DOHH2 (cell line): ENCODE measurements at regions not wholly inside any gene's neighbourhood (a gene's known extent, or its start where the extent isn't known, plus 50 kb on each side); places are given as distances from the start of the nearest gene placed in this dataset.

ENCODE experiments used
- EZH2phosphoT487 ChIP-seq: fragments of 200-600 bp; sonication (generic); IDR thresholded peaks from 2 replicates; pipeline ENCODE4 v1.6.1; 2017; ENCODE audit warnings: borderline replicate concordance, mild to moderate bottlenecking, antibody characterized with exemption, low read length, moderate library complexity, mixed read lengths
- TF ChIP-seq, protein P1 (sequence below): fragments of 200-600 bp; sonication (generic); IDR thresholded peaks from one replicate; pipeline ENCODE4 v1.5.1; 2014; ENCODE audit warnings: antibody characterized with exemption, mild to moderate bottlenecking, low read depth, low read length; ENCODE audit not compliant: poor library complexity, severe bottlenecking

DNA sequence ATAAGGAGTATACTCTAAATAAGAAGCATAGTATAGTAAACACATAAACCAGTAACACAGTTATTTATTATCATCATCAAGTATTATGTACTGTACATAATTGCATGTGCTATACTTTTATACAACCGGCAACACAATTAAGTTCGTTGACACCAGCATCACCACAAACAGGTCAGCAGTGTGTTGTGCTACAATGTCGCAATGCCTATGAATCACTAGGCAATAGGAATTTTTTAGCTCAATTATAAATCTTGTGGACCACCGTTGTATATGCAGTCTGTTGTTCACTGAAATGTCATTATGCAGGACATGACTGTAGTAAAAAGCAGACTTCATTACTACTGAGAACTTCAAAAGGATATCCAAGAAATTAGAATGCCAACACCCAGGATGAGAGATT lies 177.0 kb downstream of the PDCD6IP start:
- TF ChIP-seq, protein P1, sequence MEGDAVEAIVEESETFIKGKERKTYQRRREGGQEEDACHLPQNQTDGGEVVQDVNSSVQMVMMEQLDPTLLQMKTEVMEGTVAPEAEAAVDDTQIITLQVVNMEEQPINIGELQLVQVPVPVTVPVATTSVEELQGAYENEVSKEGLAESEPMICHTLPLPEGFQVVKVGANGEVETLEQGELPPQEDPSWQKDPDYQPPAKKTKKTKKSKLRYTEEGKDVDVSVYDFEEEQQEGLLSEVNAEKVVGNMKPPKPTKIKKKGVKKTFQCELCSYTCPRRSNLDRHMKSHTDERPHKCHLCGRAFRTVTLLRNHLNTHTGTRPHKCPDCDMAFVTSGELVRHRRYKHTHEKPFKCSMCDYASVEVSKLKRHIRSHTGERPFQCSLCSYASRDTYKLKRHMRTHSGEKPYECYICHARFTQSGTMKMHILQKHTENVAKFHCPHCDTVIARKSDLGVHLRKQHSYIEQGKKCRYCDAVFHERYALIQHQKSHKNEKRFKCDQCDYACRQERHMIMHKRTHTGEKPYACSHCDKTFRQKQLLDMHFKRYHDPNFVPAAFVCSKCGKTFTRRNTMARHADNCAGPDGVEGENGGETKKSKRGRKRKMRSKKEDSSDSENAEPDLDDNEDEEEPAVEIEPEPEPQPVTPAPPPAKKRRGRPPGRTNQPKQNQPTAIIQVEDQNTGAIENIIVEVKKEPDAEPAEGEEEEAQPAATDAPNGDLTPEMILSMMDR: no peak
- no peak for TF ChIP-seq EZH2phosphoT487
